ENCODE measurements at regions not wholly inside any gene's neighbourhood (a gene's known extent, or its start where the extent isn't known, plus 50 kb on each side); places are given as distances from the start of the nearest gene placed in this dataset.

GRCh38 chr2:43127941-43128558 is 98.4 kb downstream of the ZFP36L2 start:
- no peak for DNase-seq

DNA sequence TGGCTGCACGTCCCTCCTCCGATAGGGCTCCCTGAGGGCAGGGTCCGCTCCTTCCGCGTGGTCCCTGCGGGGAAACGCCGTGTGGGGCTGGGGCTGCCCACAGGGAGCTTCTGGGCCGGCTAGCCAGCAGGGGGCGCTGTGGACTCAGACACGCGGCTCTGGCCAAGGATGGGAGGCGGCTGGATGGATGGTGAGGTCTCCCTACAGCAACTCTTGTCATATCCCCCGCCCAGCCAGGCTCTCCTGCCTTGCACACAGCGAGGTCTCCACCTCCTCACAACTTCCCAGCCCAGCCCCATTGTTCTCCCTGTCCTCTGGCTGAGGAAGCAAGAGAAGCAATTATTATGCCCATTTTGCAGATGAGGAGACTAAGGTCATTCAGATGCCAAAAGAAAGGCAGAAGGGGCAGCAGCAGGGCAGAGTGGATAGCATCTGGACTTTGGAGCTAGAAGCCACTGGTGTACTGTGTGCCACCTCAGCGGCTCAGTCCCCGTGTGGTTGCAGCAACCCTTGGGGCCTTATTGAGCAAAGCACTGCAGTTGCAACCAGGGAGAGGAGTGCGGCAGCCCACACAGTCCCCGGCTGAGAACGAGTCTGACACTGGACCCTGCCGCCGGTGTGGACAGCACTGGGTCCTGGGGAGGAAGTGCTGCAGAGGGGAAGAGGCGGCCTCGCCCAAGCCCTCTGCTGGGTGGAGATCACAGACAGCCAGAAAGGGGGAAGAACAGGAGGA is 99.0 kb downstream of the ZFP36L2 start:
- peak; percentile 37 for DNase-seq

DNA sequence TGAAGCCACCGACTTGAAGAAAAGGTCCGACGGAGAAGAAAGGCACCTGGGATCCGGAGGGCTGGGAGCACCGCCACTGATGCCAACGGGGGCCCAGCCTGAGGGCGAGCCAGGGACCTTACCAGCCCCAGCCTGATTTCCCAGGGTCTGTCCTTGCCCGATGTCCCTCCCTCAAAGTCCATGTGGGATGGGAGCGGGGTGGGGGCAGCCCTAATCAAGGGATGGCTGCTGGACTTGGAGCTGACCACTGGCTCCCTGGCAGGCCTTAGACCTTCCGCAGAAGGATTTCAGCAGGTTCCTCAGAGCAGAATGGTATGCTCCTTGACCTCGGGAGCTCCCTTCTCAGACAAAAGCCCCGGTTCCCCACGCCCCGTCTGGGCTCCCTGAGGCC is 99.6 kb downstream of the ZFP36L2 start:
- no peak for DNase-seq

- no peak for DNase-seq
Observed at GRCh38 chr2:43125090-43125998, 101.1 kb downstream of the ZFP36L2 start.

DNA sequence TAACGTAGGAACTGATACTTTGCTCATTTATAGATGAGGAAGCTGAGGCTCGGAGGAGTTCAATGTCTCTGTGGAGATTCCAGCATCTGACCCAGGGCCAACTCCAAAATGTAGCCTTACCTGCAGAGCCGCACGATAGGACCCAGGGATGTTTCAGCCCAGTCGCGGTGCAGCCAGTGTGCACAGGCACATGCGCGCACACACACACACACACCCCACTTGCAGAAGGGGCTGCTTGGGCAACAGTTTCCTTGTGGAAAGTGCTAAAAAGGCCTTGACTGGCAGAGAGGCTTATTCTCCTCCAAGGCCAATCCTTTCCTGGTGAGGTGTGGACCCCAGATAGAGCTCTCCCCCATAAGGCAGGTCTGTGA is 101.7 kb downstream of the ZFP36L2 start:
- no peak for DNase-seq

GRCh38 chr2:43123981-43124686 is 102.3 kb downstream of the ZFP36L2 start:
- no peak for DNase-seq

DNA sequence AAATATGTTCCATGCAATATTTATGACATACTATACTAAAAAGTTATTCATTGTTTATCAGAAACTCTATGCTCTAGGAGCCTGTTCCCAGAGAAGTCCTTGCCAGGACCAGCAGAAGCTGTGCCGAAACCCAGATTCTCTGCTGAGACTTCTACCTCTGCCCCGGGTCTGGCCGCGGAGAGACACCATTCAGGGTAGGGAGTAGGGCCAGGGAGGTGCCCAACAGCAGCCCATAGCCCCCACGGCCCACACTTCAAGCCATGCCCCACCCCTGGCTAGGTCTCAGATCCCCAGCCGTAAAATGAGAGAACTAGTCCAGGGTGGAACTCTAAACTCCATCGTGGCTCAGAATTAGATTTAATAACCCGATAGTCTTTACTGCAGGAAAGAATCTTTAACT is 102.9 kb downstream of the ZFP36L2 start:
- DNase-seq = no peak

GRCh38 chr2:43123028-43123427 is 103.4 kb downstream of the ZFP36L2 start:
- no peak for DNase-seq

GRCh38 chr2:43121580-43122314 is 104.7 kb downstream of the ZFP36L2 start:
- no peak for DNase-seq

GRCh38 chr2:43119303-43119702 is 107.1 kb downstream of the ZFP36L2 start:
- no peak for DNase-seq

GRCh38 chr2:43117521-43118143 is 108.8 kb downstream of the ZFP36L2 start:
- DNase-seq = no peak

GRCh38 chr2:43116988-43117387 is 109.4 kb downstream of the ZFP36L2 start:
- no peak for DNase-seq

- no peak for DNase-seq
Observed at GRCh38 chr2:43115881-43116280, 110.5 kb downstream of the ZFP36L2 start.

GRCh38 chr2:43114210-43114609 is 112.2 kb downstream of the ZFP36L2 start:
- DNase-seq = peak; percentile 31

- DNase-seq = no peak
Observed at GRCh38 chr2:43111788-43112554, 114.4 kb downstream of the ZFP36L2 start.

DNA sequence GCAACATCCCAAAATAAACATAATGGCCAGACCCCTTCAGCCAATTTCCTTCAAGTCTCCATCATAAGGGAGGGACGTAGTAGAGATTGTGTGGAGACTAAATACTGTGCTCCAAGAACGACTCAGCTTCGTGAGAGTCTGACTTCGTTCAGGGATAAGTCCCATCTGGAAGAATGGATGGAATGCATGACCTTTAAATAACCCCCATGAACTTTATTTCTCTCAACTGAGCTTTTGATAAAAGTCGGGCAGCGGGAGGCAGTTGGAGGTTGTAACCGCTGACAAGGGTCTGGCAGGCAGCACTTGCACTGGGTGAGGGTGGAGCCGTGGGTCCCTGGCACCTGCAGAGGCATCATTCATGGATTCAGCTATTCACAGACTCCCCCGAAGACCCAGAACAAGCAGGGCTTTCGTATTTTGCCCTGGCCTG is 115.9 kb downstream of the ZFP36L2 start:
- DNase-seq = peak; percentile 86

DNA sequence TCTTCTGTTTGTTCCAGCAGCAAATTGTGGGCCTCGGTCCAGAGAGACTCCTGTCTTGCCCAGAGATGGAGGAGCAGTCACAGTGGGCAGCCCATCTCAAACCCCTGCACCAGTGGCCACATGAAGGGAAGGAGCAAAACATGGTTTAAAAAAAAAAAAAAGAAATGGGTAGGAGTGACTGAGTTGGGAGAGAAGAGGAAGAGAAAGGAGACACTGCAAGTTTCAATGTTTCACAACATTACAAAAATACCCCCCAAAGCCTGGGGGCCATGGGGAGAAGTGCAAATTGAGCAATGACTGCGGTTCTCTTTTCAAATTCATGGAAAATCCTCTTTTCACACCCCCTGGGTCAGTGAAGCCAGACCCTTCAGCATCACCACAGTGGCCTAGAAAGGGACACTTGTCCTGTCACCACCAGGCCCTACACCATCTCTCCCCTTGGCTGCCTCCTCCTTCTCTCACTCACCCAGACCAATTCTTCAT is 117.1 kb downstream of the ZFP36L2 start:
- DNase-seq = no peak

DNA sequence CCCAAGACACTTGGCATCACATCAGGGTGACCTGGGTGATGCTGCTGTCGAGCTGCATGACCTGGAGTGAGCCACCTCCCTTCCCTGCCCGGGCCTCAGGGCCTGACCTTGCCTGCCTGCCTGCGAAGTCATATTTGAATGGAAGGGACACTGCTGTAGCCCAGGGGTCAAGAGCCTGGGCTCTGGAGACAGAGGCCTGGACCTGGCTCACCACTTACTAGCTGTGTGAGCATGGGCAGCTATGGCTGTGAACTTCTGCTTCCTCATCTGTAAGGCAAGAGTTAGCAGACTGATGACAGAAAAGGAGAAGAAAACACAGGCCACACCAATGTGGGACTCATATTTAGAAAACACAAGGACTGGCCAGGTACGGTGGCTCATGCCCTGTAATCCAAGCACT is 118.7 kb downstream of the ZFP36L2 start:
- no peak for DNase-seq

DNA sequence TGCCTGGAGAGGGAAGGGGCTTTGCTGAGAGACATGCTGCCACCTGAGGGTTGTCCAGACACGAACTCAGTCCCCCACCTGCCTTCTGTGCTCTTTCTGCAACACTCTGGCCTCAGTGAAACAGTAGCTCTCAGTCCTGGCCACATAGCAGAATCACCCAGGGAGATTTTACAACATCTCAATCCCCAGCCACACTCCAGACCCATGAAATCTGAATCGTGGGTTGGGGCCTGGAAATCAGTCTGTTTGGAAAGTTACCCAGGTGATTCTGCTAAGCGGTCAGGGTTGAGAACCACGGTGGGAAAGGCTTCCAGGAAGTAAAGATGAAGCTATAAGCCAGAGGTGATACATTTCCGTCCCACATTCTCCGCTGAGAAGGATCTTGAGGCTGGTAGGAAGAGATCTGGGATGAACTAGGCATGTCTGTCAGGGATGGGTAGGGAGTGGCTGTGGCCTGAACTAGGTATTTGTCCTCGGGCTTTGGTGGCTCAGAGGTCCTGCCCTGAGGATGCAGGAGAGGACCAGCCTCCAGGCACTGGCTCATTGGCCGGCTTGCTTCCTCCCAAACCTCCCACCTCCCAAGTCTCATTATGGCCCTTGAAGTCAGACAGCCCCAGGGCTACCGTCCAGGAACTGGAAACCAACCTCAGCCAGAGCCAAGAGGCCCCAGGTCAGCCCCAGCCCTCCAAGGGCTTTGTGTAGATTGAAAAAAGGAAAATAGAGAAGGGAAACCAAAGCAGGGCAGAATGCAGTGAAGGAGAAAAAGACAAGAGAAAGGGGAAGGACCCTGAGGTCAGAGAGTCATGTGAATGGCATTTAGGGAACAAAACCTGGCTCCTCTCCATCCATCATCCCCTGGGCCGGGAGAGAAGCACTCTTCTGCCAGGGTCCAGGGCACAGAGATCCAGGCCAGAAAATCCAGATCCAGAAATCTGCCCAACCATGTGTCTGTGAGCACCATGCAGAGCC is 119.6 kb downstream of the ZFP36L2 start:
- peak; percentile 48 for DNase-seq

All from fibroblast of skin of back (primary cell).